Stromal cell of bone marrow (primary cell): ENCODE measurements at regions not wholly inside any gene's neighbourhood (a gene's known extent, or its start where the extent isn't known, plus 50 kb on each side); places are given as distances from the start of the nearest gene placed in this dataset.
"Not testable (repeated sequence)": the region's sequence is repeated elsewhere in the genome, so short reads cannot be mapped to it uniquely, and the experiment has no call there.

Experiments
- DNase-seq: peaks from one replicate; pipeline ENCODE4 v3.0.0-alpha.2; 2012; ENCODE audit warnings: low read depth

- DNase-seq: no peak
Observed at GRCh38 chr5:154653418-154653763, 101.8 kb upstream of the LARP1 start.

GRCh38 chr5:154652746-154653417 is 102.3 kb upstream of the LARP1 start:
- no peak for DNase-seq

GRCh38 chr5:154651795-154652194 is 103.4 kb upstream of the LARP1 start:
- not testable (repeated sequence) for DNase-seq

GRCh38 chr5:154648706-154649105 is 106.5 kb upstream of the LARP1 start:
- no peak for DNase-seq

GRCh38 chr5:154648229-154648628 is 106.9 kb upstream of the LARP1 start:
- no peak for DNase-seq

- DNase-seq: no peak
Observed at GRCh38 chr5:154647761-154648145, 107.4 kb upstream of the LARP1 start.

GRCh38 chr5:154647114-154647760 is 107.9 kb upstream of the LARP1 start:
- DNase-seq: no peak

GRCh38 chr5:154646745-154647113 is 108.4 kb upstream of the LARP1 start:
- DNase-seq: no peak

- no peak for DNase-seq
Observed at GRCh38 chr5:154644745-154645411, 110.3 kb upstream of the LARP1 start.

- DNase-seq: no peak
Observed at GRCh38 chr5:154642499-154643245, 112.5 kb upstream of the LARP1 start.

GRCh38 chr5:154640213-154640831 is 114.9 kb upstream of the LARP1 start:
- not testable (repeated sequence) for DNase-seq

- not testable (repeated sequence) for DNase-seq
Observed at GRCh38 chr5:154636786-154637185, 118.4 kb upstream of the LARP1 start.

- not testable (repeated sequence) for DNase-seq
Observed at GRCh38 chr5:154636271-154636670, 118.9 kb upstream of the LARP1 start.

- DNase-seq: not testable (repeated sequence)
Observed at GRCh38 chr5:154633744-154634143, 121.4 kb upstream of the LARP1 start.

- no peak for DNase-seq
Observed at GRCh38 chr5:154631141-154631540, 124.0 kb upstream of the LARP1 start.

GRCh38 chr5:154630410-154630809 is 124.8 kb upstream of the LARP1 start:
- DNase-seq: no peak

GRCh38 chr5:154628685-154629084 is 126.5 kb upstream of the LARP1 start:
- DNase-seq: no peak

- no peak for DNase-seq
Observed at GRCh38 chr5:154627698-154628678, 127.2 kb upstream of the LARP1 start.

- DNase-seq: no peak
Observed at GRCh38 chr5:154626876-154627557, 128.2 kb upstream of the LARP1 start.

- DNase-seq: no peak
Observed at GRCh38 chr5:154625031-154625430, 130.1 kb upstream of the LARP1 start.
